Endothelial cell of umbilical vein (primary cell): ENCODE measurements at regions not wholly inside any gene's neighbourhood (a gene's known extent, or its start where the extent isn't known, plus 50 kb on each side); places are given as distances from the start of the nearest gene placed in this dataset.

Experiments
- BruUV-seq: library from RNA; stranded (reverse); fragments of 400-500 nt; replicated peaks from 2 replicates; lab custom pipeline; 2021; lab: Mats Ljungman, UMichigan
- CTCF ChIA-PET: fragments of 300-600, 350-600 bp; sonication (Branson Sonifier 250); formaldehyde crosslinking; loops from one replicate; lab custom pipeline; 2021; ENCODE audit warnings: antibody characterized with exemption, inconsistent platforms; lab: Charles Lee
- POLR2A ChIA-PET: fragments of 300-600, 350-600 bp; sonication (Branson Sonifier 250); formaldehyde crosslinking; loops from one replicate; lab custom pipeline; 2021; ENCODE audit warnings: antibody characterized with exemption, inconsistent platforms; lab: Charles Lee
- DNase-seq: peaks from one replicate; pipeline ENCODE4 v3.0.0-alpha.2; 2011; ENCODE audit warnings: low read depth, low spot score
- FAIRE-seq: peaks from 2 replicates; lab custom pipeline; 2011; peaks lifted over from hg19 to GRCh38; lab: Jason Lieb, UNC
- H2AFZ ChIP-seq: 2 replicates; pipeline ENCODE4 v1.6.0; 2012; ENCODE audit warnings: low read depth, low read length, control low read depth, inconsistent platforms
- H3K27ac ChIP-seq: 2 replicates; pipeline ENCODE4 v1.5.1; 2011; ENCODE audit warnings: low read depth, mild to moderate bottlenecking, control low read depth, low read length, moderate library complexity; ENCODE audit not compliant: insufficient read depth
- H3K27me3 ChIP-seq, 2 experiments: 2 replicates each; pipeline versions ENCODE4 v1.6.0 to v1.6.1; 2011; ENCODE audit warnings: low read length in 2 of 2, mixed read lengths in 1 of 2; ENCODE audit not compliant: control insufficient read depth in 2 of 2, insufficient read depth in 2 of 2
- H3K36me3 ChIP-seq, 2 experiments: 2 replicates in 1 of 2; 3 replicates in 1 of 2; pipeline ENCODE4 v1.5.1; 2011; ENCODE audit warnings: low read length in 2 of 2, mild to moderate bottlenecking in 1 of 2, moderate library complexity in 1 of 2; ENCODE audit not compliant: control insufficient read depth in 2 of 2, insufficient read depth in 2 of 2; ENCODE audit errors: extremely low read depth in 1 of 2
- H3K4me1 ChIP-seq: 3 replicates; pipeline ENCODE4 v1.5.1; 2011; ENCODE audit warnings: mild to moderate bottlenecking, low read length; ENCODE audit not compliant: control insufficient read depth, insufficient read depth; ENCODE audit errors: extremely low read depth
- H3K4me2 ChIP-seq: 2 replicates; pipeline ENCODE4 v1.6.1; 2011; ENCODE audit warnings: low read length, control low read depth, mixed read lengths; ENCODE audit not compliant: insufficient read depth
- H3K4me3 ChIP-seq, 3 experiments: fragments of 200-600 bp in 1 of 3; sonication (generic), shearing (Covaris generic) in 1 of 3; replicated peaks in 1 of 3; 2 replicates each; pipeline ENCODE4 v1.5.1; 2011 to 2016; ENCODE audit warnings: control low read depth in 3 of 3, low read length in 3 of 3, mild to moderate bottlenecking in 2 of 3, inconsistent platforms in 1 of 3, low read depth in 1 of 3, moderate library complexity in 1 of 3; ENCODE audit not compliant: insufficient read depth in 1 of 3
- H3K79me2 ChIP-seq: 2 replicates; pipeline ENCODE4 v1.6.0; 2012; ENCODE audit warnings: low read length, inconsistent platforms; ENCODE audit not compliant: control insufficient read depth, insufficient read depth
- H3K9ac ChIP-seq: replicated peaks from 2 replicates; pipeline ENCODE3; 2011; ENCODE audit warnings: low read length, control low read depth; ENCODE audit not compliant: insufficient read depth; ENCODE audit errors: extremely low read depth
- H3K9me1 ChIP-seq: replicated peaks from 3 replicates; pipeline ENCODE4 v1.6.0; 2011; ENCODE audit warnings: mild to moderate bottlenecking, low read length; ENCODE audit not compliant: control insufficient read depth, insufficient read depth; ENCODE audit errors: extremely low read depth
- H3K9me3 ChIP-seq: replicated peaks from 2 replicates; pipeline ENCODE4 v1.5.1; 2012; ENCODE audit warnings: low read length, inconsistent platforms; ENCODE audit not compliant: control insufficient read depth, insufficient read depth
- H4K20me1 ChIP-seq: replicated peaks from 2 replicates; pipeline ENCODE3; 2011; ENCODE audit warnings: mild to moderate bottlenecking, low read length; ENCODE audit not compliant: control insufficient read depth, insufficient read depth; ENCODE audit errors: extremely low read depth
- EZH2 ChIP-seq: IDR thresholded peaks from 2 replicates; pipeline ENCODE4 v1.6.1; 2012; ENCODE audit warnings: borderline replicate concordance, low read depth, mild to moderate bottlenecking, moderate library complexity, low read length, inconsistent platforms; ENCODE audit not compliant: severe bottlenecking
- FOS ChIP-seq: IDR thresholded peaks from 2 replicates; pipeline ENCODE4 v1.6.1; 2011; ENCODE audit warnings: mild to moderate bottlenecking, low read length, moderate library complexity, borderline replicate concordance; ENCODE audit not compliant: insufficient read depth
- GATA2 ChIP-seq: IDR thresholded peaks from 2 replicates; pipeline ENCODE4 v1.7.0; 2011; ENCODE audit warnings: low read depth, mild to moderate bottlenecking, moderate library complexity, mixed read lengths, low read length; ENCODE audit not compliant: insufficient read length, insufficient read depth
- JUN ChIP-seq: IDR thresholded peaks from 2 replicates; pipeline ENCODE4 v1.6.1; 2011; ENCODE audit warnings: borderline replicate concordance, low read depth; ENCODE audit not compliant: insufficient read length, insufficient read depth
- MYC ChIP-seq: IDR thresholded peaks from one replicate; pipeline ENCODE4 v1.6.1; 2011; ENCODE audit warnings: mild to moderate bottlenecking, low read depth, low read length
- POLR2A ChIP-seq: IDR thresholded peaks from 2 replicates; pipeline ENCODE4 v1.6.1; 2012; ENCODE audit warnings: low read depth, mild to moderate bottlenecking, control low read depth, low read length
- POLR2AphosphoS5 ChIP-seq: IDR thresholded peaks from 2 replicates; pipeline ENCODE4 v1.6.1; 2012; ENCODE audit warnings: low read depth, mild to moderate bottlenecking, control low read depth, low read length, moderate library complexity; ENCODE audit not compliant: insufficient read depth
- dilution Hi-C: fragments of 300-500 bp; cut with MboI; formaldehyde crosslinking; loops from one replicate; pipeline ENCODE4 v1.15.0; 2019; ENCODE audit warnings: low sequenced_read_pairs; ENCODE audit not compliant: extremely low pct_ligation_motif_present
- intact Hi-C: fragments of 100-400 bp; cut with micrococcal nuclease; formaldehyde crosslinking; loops from one replicate; pipeline ENCODE4 v1.10.0; 2022
- TF ChIP-seq, protein P1 (sequence below): IDR thresholded peaks from 2 replicates; pipeline ENCODE4 v1.6.1; 2011; ENCODE audit not compliant: insufficient read depth, insufficient read length
- TF ChIP-seq, protein P2 (sequence below), 2 donors: IDR thresholded peaks; 1 replicate in 1 of 2; 2 replicates in 1 of 2; pipeline ENCODE4 v1.5.1; 2011; ENCODE audit warnings: low read length in 2 of 2, mild to moderate bottlenecking in 2 of 2, moderate library complexity in 2 of 2, control low read depth in 1 of 2, inconsistent platforms in 1 of 2, low read depth in 1 of 2; ENCODE audit not compliant: insufficient read depth in 1 of 2; ENCODE audit errors: extremely low read depth in 1 of 2

DNA sequence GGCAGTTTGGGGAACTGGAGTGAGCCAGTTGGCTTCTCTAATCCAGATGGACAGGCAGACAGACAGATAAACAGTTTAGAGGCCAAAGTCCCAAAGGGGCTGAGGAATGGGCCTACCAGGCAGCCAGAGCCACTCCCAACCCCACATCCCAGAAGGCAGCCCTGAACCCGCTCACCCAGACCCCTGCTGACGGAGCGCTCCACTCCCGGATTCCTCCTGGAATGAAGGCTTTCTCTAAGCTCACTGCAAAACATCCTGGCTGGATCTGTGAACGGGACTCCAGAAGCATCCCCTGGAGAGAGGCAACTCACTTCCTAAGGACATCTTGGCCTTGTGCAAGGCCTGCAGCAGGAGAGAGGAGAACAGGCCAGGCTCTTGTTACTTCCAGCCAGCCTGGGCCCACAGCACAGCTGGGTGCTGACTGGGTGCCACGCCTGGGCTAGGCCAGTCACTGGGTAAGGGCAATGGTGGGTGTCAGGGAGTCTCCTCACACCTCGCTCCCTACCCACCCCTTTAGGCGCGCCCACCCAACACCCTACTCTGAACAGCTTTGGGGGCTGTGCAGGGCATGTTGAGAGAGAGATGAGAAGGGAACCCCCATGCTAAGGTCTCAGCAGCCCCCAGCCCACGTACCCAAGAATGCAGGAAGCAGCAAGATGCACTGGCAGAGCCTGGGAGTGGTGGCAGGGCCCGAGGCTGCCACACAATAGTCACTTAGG, 168.6 kb upstream of the ZMIZ1 start:
- Histone ChIP-seq H3K9ac (no peak overlapping the region), H3K9me3 (no peaks in the 10 kb centered on the region), H3K4me3 (no peak overlapping the region), H2AFZ (no peak overlapping the region), H3K79me2 (no peaks in the 10 kb centered on the region), H3K9me1 (no peaks in the 10 kb centered on the region), H3K36me3 (no peaks in the 10 kb centered on the region), H3K27ac (no peak overlapping the region), H3K27me3 (peaks cover 0 to 2% of the 10 kb centered on the region in 2 experiments), H3K4me2 (no peak overlapping the region), H3K4me1 (no peaks in the 10 kb centered on the region), H4K20me1 (no peaks in the 10 kb centered on the region)
- no peak for FAIRE-seq
- dilution Hi-C loops (no loop called here), intact Hi-C loops (no loop called here)
- no TSS peak for BruUV-seq
- ChIA-PET CTCF (interaction anchor here (1.1 to 2.2 kb wide), 2 partner anchors 10 to 24 kb away, joined by 3 to 4 read pairs; no protein-coding TSS in a partner anchor), POLR2A (no interaction called here)
- DNase-seq: no peak
- TF ChIP-seq POLR2A (no peak), POLR2AphosphoS5 (no peak), GATA2 (no peak), MYC (no peak)
- TF ChIP-seq, protein P1, sequence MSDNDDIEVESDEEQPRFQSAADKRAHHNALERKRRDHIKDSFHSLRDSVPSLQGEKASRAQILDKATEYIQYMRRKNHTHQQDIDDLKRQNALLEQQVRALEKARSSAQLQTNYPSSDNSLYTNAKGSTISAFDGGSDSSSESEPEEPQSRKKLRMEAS: no peak

DNA sequence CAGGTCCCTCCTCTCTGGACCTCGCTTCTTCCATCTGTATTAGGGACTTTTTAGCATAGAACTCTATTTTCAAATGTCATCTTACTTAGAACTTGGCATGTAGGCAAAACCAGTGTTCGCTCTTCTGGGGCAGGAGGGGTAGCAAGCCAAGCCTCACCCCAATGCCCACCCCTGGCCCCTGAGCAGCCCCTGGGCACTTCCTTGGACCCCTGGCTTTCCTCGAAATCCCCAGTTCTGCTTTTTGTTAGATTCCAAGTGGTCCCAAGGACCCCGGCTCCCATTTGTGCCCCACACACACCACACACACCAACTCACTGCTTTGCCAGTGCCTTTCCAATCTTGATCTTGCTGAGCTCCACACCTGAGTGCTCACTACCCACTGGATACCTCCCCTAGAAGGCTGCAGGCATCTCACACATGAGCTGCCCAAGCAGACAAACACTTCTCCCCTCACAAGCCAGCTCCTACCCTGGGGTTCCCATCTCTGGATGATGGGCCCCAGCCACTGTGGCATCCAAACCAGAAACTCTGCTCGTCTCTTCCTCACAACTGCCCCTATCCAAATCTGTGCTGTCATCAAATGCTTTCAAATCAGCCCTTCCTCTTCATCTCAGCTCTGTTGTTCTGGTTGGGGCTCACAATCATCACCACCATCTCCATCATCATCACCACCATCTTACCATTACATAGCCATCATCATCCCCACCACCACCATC, 167.9 kb upstream of the ZMIZ1 start:
- no peaks in the 10 kb centered on the region for H4K20me1 ChIP-seq
- H3K4me1 ChIP-seq: no peaks in the 10 kb centered on the region
- no peaks in the 10 kb centered on the region for H3K9me1 ChIP-seq
- no peak overlapping the region for H3K4me2 ChIP-seq
- dilution Hi-C loops (no loop called here), intact Hi-C loops (no loop called here)
- H3K9me3 ChIP-seq: no peaks in the 10 kb centered on the region
- no peak overlapping the region for H3K4me3 ChIP-seq
- no peak for DNase-seq
- POLR2A ChIA-PET: no interaction called here
- H3K27ac ChIP-seq: no peak overlapping the region
- H3K9ac ChIP-seq: no peak overlapping the region
- CTCF ChIA-PET: interaction anchor here (1.1 kb wide), 1 partner anchor 9 kb away, joined by 3 read pairs; no protein-coding TSS in a partner anchor
- H3K27me3 ChIP-seq: peaks cover 0 to 2% of the 10 kb centered on the region in 2 experiments
- no peak for TF ChIP-seq JUN
- TF ChIP-seq POLR2AphosphoS5: no peak
- TF ChIP-seq, protein P2, sequence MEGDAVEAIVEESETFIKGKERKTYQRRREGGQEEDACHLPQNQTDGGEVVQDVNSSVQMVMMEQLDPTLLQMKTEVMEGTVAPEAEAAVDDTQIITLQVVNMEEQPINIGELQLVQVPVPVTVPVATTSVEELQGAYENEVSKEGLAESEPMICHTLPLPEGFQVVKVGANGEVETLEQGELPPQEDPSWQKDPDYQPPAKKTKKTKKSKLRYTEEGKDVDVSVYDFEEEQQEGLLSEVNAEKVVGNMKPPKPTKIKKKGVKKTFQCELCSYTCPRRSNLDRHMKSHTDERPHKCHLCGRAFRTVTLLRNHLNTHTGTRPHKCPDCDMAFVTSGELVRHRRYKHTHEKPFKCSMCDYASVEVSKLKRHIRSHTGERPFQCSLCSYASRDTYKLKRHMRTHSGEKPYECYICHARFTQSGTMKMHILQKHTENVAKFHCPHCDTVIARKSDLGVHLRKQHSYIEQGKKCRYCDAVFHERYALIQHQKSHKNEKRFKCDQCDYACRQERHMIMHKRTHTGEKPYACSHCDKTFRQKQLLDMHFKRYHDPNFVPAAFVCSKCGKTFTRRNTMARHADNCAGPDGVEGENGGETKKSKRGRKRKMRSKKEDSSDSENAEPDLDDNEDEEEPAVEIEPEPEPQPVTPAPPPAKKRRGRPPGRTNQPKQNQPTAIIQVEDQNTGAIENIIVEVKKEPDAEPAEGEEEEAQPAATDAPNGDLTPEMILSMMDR (IDR thresholded peaks at IDR 0.05; ENCODE audit: extremely low read depth in 1 of 2, insufficient read depth in 1 of 2, low read depth in 1 of 2, low read length in 2 of 2): no peak
- TF ChIP-seq MYC: no peak
- no peak for TF ChIP-seq EZH2
- no peak for TF ChIP-seq GATA2
- no peak for TF ChIP-seq FOS
- TF ChIP-seq, protein P1: no peak
- TF ChIP-seq POLR2A: no peak
- H2AFZ ChIP-seq: no peak overlapping the region
- no TSS peak for BruUV-seq
- no peak for FAIRE-seq
- H3K79me2 ChIP-seq: no peaks in the 10 kb centered on the region
- H3K36me3 ChIP-seq: no peaks in the 10 kb centered on the region
